CD4-positive, alpha-beta T cell treated with Interleukin-15 for 1 hour (primary cell): ENCODE measurements at regions not wholly inside any gene's neighbourhood (a gene's known extent, or its start where the extent isn't known, plus 50 kb on each side); places are given as distances from the start of the nearest gene placed in this dataset.

ENCODE experiments used
- DNase-seq: peaks from one replicate; pipeline ENCODE4 v3.0.0-alpha.2; 2020

- no peak for DNase-seq
Measured at GRCh38 chr13:40178130-40178529, 488.3 kb downstream of the FOXO1 start.

GRCh38 chr13:40179445-40180281 lies 486.8 kb downstream of the FOXO1 start:
- DNase-seq = no peak

- DNase-seq = no peak
Measured at GRCh38 chr13:40180776-40181175, 485.7 kb downstream of the FOXO1 start.

DNA sequence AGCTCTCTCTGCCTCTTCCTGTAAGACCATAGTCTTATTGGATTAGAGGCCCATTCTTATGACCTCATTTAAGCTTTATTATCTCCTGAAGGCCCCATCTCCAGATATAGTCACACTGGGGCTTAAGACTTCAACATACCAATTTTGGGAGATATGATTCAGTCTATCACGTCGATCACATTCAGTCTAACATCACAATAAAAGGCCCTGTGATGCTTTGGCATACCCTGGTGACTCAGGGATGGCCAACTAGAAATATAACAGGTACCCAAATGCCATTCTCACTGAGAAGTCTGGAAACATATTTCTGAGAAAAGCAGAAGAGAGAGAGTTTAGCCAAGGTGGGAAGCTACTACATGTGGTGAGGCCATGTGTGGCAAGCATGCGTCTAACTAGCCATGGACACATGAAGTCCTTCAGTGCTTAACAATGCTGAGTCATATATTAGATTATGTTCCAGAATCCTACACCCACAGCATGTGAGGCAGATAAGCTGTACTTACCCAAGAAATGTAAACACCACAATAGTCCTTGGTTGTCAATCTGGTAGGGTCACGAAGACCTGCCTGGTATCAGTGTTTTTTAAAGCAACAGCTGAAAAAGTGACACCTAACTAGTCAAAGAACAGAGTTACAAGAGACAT lies 485.1 kb downstream of the FOXO1 start:
- DNase-seq = no peak

DNA sequence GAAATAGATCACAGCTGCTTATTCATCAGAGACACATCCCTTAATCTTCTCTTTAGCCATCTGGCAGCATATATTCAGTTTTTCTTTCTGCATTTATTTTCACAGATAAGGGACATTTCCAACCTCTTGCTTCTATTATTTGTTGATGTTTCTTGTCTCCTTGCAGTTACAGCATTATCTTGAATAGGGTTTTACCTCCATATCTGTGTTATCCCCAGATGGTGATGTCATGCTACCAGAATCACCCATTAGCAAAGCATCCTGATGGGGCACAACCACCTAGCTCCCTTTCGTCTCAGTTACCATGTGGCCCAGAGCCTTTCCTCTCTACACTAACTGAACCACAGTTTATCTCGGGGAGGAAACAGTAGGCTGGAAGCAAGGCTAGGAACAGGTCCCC lies 483.9 kb downstream of the FOXO1 start:
- no peak for DNase-seq

GRCh38 chr13:40185414-40185813 lies 481.0 kb downstream of the FOXO1 start:
- no peak for DNase-seq

DNA sequence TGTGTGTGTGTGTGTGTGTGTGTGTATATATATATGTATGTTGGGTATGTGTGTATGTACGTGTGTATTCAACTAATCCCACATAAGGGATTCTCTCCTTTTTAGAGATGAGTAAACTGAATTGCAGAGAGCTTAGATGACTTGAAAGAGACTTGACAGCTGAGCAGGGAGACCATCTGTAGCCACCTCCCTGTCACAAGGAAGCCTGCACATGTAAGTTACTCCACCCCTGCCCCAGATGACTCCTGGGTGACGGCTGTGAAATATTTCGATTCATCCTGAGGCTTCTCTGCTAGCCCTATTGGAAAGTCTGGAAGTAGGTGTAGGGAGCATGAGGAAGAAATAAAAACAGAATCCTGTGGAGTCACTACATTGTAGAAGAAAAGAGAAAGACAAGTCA lies 480.4 kb downstream of the FOXO1 start:
- no peak for DNase-seq

DNA sequence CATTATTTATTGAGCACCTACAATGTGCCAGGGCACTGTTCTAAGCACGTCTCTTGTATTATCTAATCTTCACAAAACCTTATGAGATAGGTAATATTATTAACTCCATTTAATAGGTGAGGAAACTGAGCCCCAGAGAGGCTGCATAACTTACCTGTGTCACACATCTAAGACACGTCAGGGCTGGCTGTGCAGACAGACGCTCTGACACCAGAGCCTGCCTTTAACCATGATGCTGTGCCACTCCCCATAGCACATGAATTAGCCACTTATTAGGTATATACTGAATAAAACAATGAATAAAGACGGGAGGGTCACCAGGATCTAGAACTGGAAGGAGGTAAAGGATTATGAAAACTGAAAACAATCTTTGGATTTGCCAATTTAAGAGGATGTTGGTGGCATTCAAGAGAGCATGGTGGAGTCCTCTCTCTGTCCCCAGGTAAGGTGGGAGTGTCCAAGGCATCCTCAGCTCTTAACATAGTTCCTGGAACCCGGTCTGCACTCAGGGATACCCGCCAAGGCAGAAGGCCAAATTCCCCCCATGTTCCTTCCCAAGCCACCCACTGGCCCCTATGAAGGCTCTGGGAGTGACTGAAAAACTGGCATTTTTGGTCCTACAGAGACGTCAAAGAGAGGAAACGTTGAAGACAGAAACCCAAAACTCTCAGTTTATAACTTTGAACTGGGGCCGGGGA lies 479.7 kb downstream of the FOXO1 start:
- DNase-seq = no peak

- DNase-seq = peak; percentile 80
Measured at GRCh38 chr13:40187324-40187795, 479.1 kb downstream of the FOXO1 start.

- peak; percentile 51 for DNase-seq
Measured at GRCh38 chr13:40187841-40188591, 478.4 kb downstream of the FOXO1 start.

GRCh38 chr13:40189426-40189825 lies 477.0 kb downstream of the FOXO1 start:
- no peak for DNase-seq

DNA sequence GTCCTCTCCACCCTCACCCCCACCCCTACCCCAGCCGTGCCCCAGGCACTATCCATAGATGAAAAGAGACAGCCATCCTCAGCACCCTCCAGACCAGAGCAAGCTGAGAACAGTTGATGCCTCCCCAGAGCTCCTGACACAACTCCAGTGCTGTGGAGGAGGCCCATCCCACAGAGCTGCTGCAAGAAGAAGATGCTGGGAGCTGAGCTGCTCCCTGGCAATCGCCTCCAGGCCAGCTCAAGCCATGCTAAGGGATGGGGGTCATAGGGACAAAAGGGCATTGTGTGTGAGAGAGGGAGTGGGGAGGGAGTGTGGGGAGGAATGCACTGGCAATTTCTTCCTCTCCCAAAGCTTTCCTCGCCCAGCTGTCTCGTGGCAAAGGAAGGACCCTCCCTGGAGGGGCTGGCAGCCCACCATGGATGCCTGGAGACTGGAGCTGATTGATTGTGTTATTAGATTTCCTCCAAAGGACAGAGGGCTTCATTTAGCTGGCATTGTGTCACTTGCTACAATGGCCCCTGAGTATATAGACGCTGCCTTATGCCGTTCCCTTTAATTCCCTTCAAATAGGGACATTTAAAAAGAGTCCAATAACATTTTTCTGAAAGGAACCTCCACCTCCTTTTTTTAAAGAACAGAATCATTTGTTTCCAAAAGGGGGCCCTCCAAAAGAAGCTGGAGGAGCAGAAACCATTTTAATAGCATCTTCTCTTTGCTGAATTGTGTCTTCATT lies 476.4 kb downstream of the FOXO1 start:
- DNase-seq = no peak

DNA sequence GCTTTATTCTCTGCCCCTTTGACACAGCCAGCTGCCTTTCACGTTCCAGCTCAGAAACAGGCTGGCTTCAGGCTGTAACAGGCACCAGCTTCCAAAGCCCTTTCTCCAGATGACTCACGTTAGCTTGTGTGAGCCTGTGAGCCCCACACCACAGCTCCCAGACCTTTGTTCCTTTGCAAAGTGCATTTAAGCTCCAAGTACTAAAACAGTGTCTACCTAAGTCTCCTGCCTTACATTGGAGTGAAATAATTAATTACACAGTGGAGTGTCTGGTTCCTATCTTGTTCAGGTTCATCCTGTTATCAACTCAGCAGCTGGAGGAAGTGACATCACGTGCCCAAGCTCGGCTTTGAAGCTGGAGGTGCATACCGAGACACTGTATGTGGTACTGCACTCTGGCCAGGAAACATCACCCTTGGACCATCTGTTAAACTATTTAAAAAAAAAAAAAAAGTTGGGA lies 475.8 kb downstream of the FOXO1 start:
- DNase-seq = peak; percentile 78

- DNase-seq = no peak
Measured at GRCh38 chr13:40191186-40191980, 475.1 kb downstream of the FOXO1 start.

GRCh38 chr13:40192452-40192851 lies 474.0 kb downstream of the FOXO1 start:
- DNase-seq = no peak

DNA sequence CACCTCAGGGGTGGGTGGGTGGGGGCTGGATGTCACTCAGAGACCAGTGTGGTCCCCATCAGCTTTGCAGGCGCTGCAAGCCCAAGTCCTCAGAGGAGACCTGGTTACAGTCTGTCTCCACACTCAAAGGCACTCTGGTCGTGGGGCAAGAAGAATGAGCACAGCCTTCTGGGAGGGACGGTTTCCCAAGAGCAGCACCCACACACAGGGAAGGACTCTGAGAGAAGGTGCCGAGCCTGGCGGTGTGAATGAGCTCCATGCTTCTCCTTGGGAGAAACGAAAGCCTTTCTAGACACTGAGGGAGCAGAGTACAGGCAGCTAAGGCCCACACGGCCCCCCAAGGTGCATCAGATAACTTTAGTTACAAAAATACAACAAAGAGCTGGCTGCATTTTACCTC lies 473.6 kb downstream of the FOXO1 start:
- no peak for DNase-seq

GRCh38 chr13:40193286-40194223 lies 472.9 kb downstream of the FOXO1 start:
- DNase-seq = no peak

- DNase-seq = no peak
Measured at GRCh38 chr13:40194224-40194806, 472.1 kb downstream of the FOXO1 start.

DNA sequence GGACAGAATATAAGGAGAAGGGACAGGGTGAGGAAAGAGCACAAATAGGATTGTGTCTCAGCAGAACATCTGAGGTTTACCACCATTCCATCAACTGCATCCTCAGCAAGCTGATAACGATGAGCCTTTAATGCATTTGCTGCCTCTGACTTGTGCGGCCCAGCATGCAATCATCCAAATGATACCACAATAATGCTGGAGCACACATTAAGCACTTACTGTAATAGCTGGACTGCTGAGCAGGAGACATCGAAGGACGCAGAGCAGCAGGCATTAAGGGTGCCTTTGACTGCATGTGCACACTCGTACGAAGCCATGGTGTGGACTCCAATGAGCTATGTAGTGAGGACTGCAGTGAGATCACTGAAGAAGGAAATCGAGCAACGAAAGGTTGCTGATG lies 469.4 kb downstream of the FOXO1 start:
- DNase-seq = no peak
